Adrenal gland (tissue), 9 donors: ENCODE measurements at regions not wholly inside any gene's neighbourhood (a gene's known extent, or its start where the extent isn't known, plus 50 kb on each side); places are given as distances from the start of the nearest gene placed in this dataset.
A peak's percentile ranks its signal among the peaks of the same experiment; 100 is the strongest.
"Not testable (repeated sequence)": the region's sequence is repeated elsewhere in the genome, so short reads cannot be mapped to it uniquely, and the experiment has no call there.

ENCODE experiments used
- DNase-seq, 7 donors: peaks; one replicate each; pipeline ENCODE4 v3.0.0-alpha.2; 2019 to 2020
- H3K27ac ChIP-seq, 5 donors: fragments of 200-600 bp; sonication (generic) in 4 of 5; 1 replicate in 3 of 5; 2 replicates in 2 of 5; pipeline versions ENCODE4 v1.5.1 to v1.8.0; 2016 to 2020; ENCODE audit warnings: mild to moderate bottlenecking in 1 of 5
- H3K27me3 ChIP-seq: fragments of 200-600 bp; 2 replicates; pipeline ENCODE4 v1.8.0; 2021
- H3K36me3 ChIP-seq, 2 donors: fragments of 200-600 bp; replicated peaks in 1 of 2; 1 replicate in 1 of 2; 2 replicates in 1 of 2; pipeline versions ENCODE4 v1.5.1 to v1.8.0; 2018 to 2022
- H3K4me1 ChIP-seq, 2 donors: fragments of 200-600 bp; replicated peaks in 1 of 2; 1 replicate in 1 of 2; 2 replicates in 1 of 2; pipeline versions ENCODE4 v1.5.1 to v1.8.0; 2018 to 2021
- H3K4me3 ChIP-seq, 4 donors: fragments of 200-600 bp; sonication (generic) in 3 of 4; one replicate each; pipeline ENCODE4 v1.5.1; 2016 to 2018
- H3K9me3 ChIP-seq, 3 donors: fragments of 200-600 bp; sonication (generic) in 1 of 3; replicated peaks in 1 of 3; 1 replicate in 2 of 3; 2 replicates in 1 of 3; pipeline versions ENCODE4 v1.5.1 to v1.8.0; 2016 to 2021
- POLR2A ChIP-seq, 2 donors: fragments of 450-650 bp; IDR thresholded peaks; one replicate each; pipeline ENCODE4 v1.6.1; 2017; ENCODE audit warnings: antibody characterized with exemption in 2 of 2, mild to moderate bottlenecking in 2 of 2, moderate library complexity in 1 of 2
- WGBS, 4 donors: extraction: QIAGEN DNeasy Blood & Tissue Kit in 2 of 4; methylation state at CpG; one replicate each; pipeline versions ENCODE4 v1.1.5 to v1.1.7; 2013 to 2017; 5-methylcytosine and 5-hydroxymethylcytosine counted together
- intact Hi-C, 2 donors: fragments of 100-400 bp; cut with DNase I; formaldehyde crosslinking; loops; one replicate each; pipeline versions ENCODE4 v1.14.1 to v1.15.0; 2022 to 2023
- TF ChIP-seq, protein P1 (sequence below), 6 experiments: fragments of 450-650 bp in 4 of 6; fragments of 200-600 bp in 2 of 6; sonication (generic) in 1 of 6; IDR thresholded peaks; 1 replicate in 5 of 6; 2 replicates in 1 of 6; pipeline versions ENCODE4 v1.5.1 to v1.8.0; 2016 to 2021; ENCODE audit warnings: antibody characterized with exemption in 6 of 6, mild to moderate bottlenecking in 2 of 6, moderate library complexity in 1 of 6
- donor health status: healthy with polysubstance abuse.
- donor health status: Bipolar disorder and iron deficiency.
- donor health status: DM: yes; HTN: yes; CAD: no.
- donor health status: DM: no; HTN: no; CAD: no.
- donor health status: DM: no; HTN: no; CAD: no.

DNA sequence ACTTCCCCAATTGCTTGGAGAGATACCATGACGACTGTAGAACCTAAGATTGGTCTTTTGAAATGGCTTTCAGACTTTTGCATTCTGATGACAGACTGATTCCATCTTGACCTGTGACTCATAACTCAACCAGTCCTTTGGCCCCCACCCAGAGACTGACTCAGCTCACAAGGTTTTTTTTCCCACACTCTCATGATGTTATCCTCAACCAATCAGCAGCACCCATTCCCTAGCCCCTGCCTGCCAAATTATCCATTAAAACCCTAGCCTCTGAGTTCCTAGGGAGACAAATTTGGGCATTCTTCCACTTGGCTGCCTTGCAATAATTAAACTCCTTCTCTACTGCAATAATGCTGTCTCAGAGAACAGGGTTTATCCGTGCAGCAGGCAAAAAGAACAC lies 1263.3 kb upstream of the CDH9 start:
- peak in 6 of 7 donors; percentile 20 to 70 (median 50) for DNase-seq
- H3K36me3 ChIP-seq: no peaks in the 10 kb centered on the region
- no peak overlapping the region for H3K4me3 ChIP-seq
- intact Hi-C loops: no loop called here
- no peak for TF ChIP-seq POLR2A (IDR thresholded peaks at IDR 0.05)
- TF ChIP-seq, protein P1, sequence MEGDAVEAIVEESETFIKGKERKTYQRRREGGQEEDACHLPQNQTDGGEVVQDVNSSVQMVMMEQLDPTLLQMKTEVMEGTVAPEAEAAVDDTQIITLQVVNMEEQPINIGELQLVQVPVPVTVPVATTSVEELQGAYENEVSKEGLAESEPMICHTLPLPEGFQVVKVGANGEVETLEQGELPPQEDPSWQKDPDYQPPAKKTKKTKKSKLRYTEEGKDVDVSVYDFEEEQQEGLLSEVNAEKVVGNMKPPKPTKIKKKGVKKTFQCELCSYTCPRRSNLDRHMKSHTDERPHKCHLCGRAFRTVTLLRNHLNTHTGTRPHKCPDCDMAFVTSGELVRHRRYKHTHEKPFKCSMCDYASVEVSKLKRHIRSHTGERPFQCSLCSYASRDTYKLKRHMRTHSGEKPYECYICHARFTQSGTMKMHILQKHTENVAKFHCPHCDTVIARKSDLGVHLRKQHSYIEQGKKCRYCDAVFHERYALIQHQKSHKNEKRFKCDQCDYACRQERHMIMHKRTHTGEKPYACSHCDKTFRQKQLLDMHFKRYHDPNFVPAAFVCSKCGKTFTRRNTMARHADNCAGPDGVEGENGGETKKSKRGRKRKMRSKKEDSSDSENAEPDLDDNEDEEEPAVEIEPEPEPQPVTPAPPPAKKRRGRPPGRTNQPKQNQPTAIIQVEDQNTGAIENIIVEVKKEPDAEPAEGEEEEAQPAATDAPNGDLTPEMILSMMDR (IDR thresholded peaks at IDR 0.05): no peak
- WGBS, 4 donors: 29 to 49% (median 37%) methylated on average over 2 of the region's 2 CpGs
- H3K27me3 ChIP-seq: no peaks in the 10 kb centered on the region
- H3K9me3 ChIP-seq: peaks cover 0 to 6% (median 0%) of the 10 kb centered on the region in 3 donors
- H3K27ac ChIP-seq: no peak overlapping the region
- no peaks in the 10 kb centered on the region for H3K4me1 ChIP-seq

DNA sequence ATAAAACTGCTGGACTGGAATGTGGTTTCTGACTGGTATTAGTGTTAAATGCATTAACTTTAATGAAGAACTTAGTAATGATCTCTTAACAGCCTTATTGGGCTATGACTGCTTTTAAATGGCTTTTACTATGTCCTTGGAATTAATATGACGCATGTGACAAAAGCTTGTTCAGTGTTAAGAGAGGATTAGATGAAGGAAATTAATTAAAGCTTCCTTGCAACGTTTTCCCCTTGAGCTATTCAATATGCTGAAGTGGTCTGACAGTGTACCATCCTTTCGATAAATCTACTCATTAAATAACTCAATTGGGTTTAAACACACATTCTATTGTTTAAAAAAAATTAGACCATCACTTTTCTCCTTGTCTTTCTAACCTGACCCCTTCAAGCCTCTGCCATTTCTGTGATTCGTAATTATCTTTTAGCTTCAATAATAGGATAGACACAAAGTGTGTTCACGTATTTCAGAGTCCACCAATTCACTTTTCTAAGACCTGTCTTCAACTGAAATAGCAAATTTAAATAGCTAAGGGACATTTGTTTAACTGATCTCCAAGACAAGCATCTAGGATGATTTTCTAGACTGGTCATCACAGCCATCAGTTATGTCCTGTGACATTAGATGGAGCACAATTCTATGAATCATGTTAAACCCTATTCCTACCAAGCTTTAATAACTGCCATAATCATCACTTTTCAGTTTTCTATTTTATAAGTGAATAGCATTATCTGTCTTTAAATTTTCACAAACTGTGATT lies 1258.0 kb upstream of the CDH9 start:
- Histone ChIP-seq H3K4me1 (no peaks in the 10 kb centered on the region), H3K36me3 (no peaks in the 10 kb centered on the region), H3K9me3 (peaks cover 0 to under 1% (median 0%) of the 10 kb centered on the region in 3 donors), H3K4me3 (no peak overlapping the region), H3K27ac (no peak overlapping the region), H3K27me3 (no peaks in the 10 kb centered on the region)
- intact Hi-C loops: no loop called here
- WGBS, 4 donors: 72 to 77% (median 75%) methylated on average over 5 of the region's 5 CpGs
- DNase-seq: no peak
- TF ChIP-seq, protein P1 (IDR thresholded peaks at IDR 0.05): no peak
- TF ChIP-seq POLR2A (IDR thresholded peaks at IDR 0.05): no peak

DNA sequence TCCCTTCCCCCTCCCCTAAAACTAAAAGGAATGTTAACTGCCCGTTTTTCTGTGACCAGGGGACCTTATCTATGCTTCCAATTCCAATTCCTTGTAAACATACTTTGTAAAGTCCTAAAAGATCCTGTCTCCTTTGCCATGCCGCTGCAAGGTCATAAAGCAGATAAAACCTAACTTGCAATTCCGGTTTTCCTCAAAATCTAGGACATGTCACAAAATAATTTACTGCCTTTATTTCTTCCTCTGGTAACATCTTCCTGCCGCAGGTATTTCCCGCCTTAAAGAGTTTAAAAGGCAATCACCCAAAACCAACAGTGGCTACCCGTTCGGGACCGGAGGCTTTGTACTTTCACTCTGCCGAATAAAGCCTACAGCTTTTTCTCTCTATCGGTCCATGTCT lies 1248.6 kb upstream of the CDH9 start:
- H3K9me3 ChIP-seq, H3K27ac ChIP-seq, H3K4me1 ChIP-seq, intact Hi-C loops, H3K27me3 ChIP-seq, H3K36me3 ChIP-seq: not testable (repeated sequence)
- WGBS, 4 donors: 50 to 54% (median 53%) methylated on average over 10 of the region's 10 CpGs
- peak in 1 of 7 donors; percentile 5 for DNase-seq
- H3K4me3 ChIP-seq: peak overlapping the region in 1 of 4 donors; percentile 53

DNA sequence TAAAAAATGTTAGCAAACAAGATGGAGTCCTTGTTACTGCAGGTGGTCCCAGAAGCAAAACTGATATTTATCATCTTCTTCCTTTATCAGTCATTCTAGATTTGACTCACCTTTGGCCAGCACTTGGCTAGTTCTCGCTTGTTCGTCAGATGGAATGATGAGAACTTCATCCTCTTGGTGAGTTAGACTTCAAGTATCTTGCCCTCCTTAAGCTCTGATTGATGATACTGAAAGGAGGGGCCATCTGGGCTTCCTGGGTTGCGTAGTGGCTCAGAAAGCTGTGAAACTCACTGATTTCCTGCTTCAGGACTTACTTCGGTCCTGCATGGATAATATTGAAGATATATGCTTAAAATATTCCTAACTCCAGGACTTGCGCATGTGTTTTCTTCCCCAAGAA lies 1248.2 kb upstream of the CDH9 start:
- no peaks in the 10 kb centered on the region for H3K27me3 ChIP-seq
- TF ChIP-seq, protein P1 (IDR thresholded peaks at IDR 0.05): no peak
- H3K4me3 ChIP-seq: peak overlapping the region in 1 of 4 donors; percentile 53
- H3K4me1 ChIP-seq: no peaks in the 10 kb centered on the region
- WGBS, 4 donors: 61 to 81% (median 66%) methylated on average over 5 of the region's 5 CpGs
- H3K9me3 ChIP-seq: no peaks in the 10 kb centered on the region
- no peak overlapping the region for H3K27ac ChIP-seq
- no peak for DNase-seq
- no peaks in the 10 kb centered on the region for H3K36me3 ChIP-seq
- intact Hi-C loops: no loop called here

DNA sequence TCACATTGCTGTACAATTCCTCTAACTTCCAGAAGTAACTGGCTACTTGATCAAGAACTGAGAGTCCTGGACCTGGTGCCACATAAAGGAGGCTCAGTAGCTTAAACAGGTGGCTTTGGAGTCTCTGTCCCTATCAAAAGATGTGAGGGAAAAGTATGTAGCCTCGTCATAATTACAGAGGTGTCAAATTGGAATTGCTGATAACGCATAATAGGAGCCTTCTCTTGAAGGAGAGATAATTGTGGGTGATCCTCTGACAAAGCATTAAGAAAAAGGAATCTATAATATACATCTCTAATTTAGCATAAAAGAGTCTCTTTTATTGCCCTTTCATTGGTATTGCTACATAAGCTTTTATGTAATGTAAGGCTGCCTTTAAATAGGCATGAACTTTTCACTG lies 1246.4 kb upstream of the CDH9 start:
- no peak for DNase-seq
- Histone ChIP-seq H3K9me3 (no peaks in the 10 kb centered on the region), H3K27me3 (no peaks in the 10 kb centered on the region), H3K27ac (no peak overlapping the region), H3K4me3 (no peak overlapping the region), H3K4me1 (no peaks in the 10 kb centered on the region), H3K36me3 (no peaks in the 10 kb centered on the region)
- intact Hi-C loops: no loop called here
- WGBS, 4 donors: 85 to 96% (median 88%) methylated on average over 2 of the region's 2 CpGs
- TF ChIP-seq, protein P1 (IDR thresholded peaks at IDR 0.05): no peak
- no peak for TF ChIP-seq POLR2A (IDR thresholded peaks at IDR 0.05)
